Mesendoderm (in vitro differentiated cells): ENCODE measurements at regions not wholly inside any gene's neighbourhood (a gene's known extent, or its start where the extent isn't known, plus 50 kb on each side); places are given as distances from the start of the nearest gene placed in this dataset.

Source experiments
- DNase-seq: peaks from one replicate; pipeline ENCODE4 v3.0.0; 2013
- H2AK5ac ChIP-seq: 2 replicates; pipeline ENCODE4 v1.6.1; 2013; ENCODE audit warnings: low read length, inconsistent platforms
- H2BK120ac ChIP-seq: 2 replicates; pipeline ENCODE4 v1.6.1; 2013; ENCODE audit warnings: low read depth, mild to moderate bottlenecking, low read length, moderate library complexity, mixed read lengths
- H2BK15ac ChIP-seq: replicated peaks from 2 replicates; pipeline ENCODE4 v1.6.1; 2013; ENCODE audit warnings: low read depth, mild to moderate bottlenecking, moderate library complexity
- H2BK5ac ChIP-seq: 2 replicates; pipeline ENCODE4 v1.6.1; 2013; ENCODE audit warnings: low read length, inconsistent platforms
- H3K18ac ChIP-seq: 2 replicates; pipeline ENCODE4 v1.6.1; 2013; ENCODE audit warnings: mild to moderate bottlenecking, low read length, mixed read lengths
- H3K23ac ChIP-seq: one replicate; pipeline ENCODE4 v1.6.1; 2013; ENCODE audit warnings: low read length
- H3K27ac ChIP-seq: 2 replicates; pipeline ENCODE4 v1.5.1; 2013; ENCODE audit warnings: low read depth, mild to moderate bottlenecking, inconsistent platforms, low read length, moderate library complexity
- H3K27me3 ChIP-seq: 2 replicates; pipeline ENCODE4 v1.6.1; 2013; ENCODE audit warnings: low read length, control low read depth, mild to moderate bottlenecking, inconsistent platforms; ENCODE audit not compliant: insufficient read depth, poor library complexity
- H3K36me3 ChIP-seq: 2 replicates; pipeline ENCODE4 v1.6.1; 2013; ENCODE audit warnings: low read length, inconsistent platforms; ENCODE audit not compliant: control insufficient read depth, insufficient read depth
- H3K4ac ChIP-seq: one replicate; pipeline ENCODE4 v1.6.1; 2013; ENCODE audit warnings: low read depth, mild to moderate bottlenecking, low read length, moderate library complexity
- H3K4me1 ChIP-seq: 2 replicates; pipeline ENCODE4 v1.6.1; 2013; ENCODE audit warnings: low read depth, low read length, inconsistent platforms; ENCODE audit not compliant: control insufficient read depth
- H3K4me2 ChIP-seq: 2 replicates; pipeline ENCODE4 v1.6.1; 2013; ENCODE audit warnings: low read length
- H3K4me3 ChIP-seq: 2 replicates; pipeline ENCODE4 v1.5.1; 2013; ENCODE audit warnings: mild to moderate bottlenecking, low read length
- H3K56ac ChIP-seq: one replicate; pipeline ENCODE4 v1.6.1; 2013; ENCODE audit warnings: low read length
- H3K79me1 ChIP-seq: 2 replicates; pipeline ENCODE4 v1.6.1; 2013; ENCODE audit warnings: low read length, inconsistent platforms
- H3K79me2 ChIP-seq: 2 replicates; pipeline ENCODE4 v1.6.1; 2013; ENCODE audit warnings: mild to moderate bottlenecking, low read length; ENCODE audit not compliant: control insufficient read depth, insufficient read depth
- H3K9ac ChIP-seq: 2 replicates; pipeline ENCODE4 v1.6.1; 2013; ENCODE audit warnings: low read length, inconsistent platforms
- H4K5ac ChIP-seq: one replicate; pipeline ENCODE4 v1.6.1; 2013; ENCODE audit warnings: low read length
- H4K8ac ChIP-seq: one replicate; pipeline ENCODE4 v1.6.1; 2013; ENCODE audit warnings: low read depth, mild to moderate bottlenecking, control low read depth, low read length, moderate library complexity
- WGBS: extraction: QIAGEN DNeasy Blood & Tissue Kit; methylation state at CpG from one replicate; pipeline ENCODE4 v1.1.7; 2013; ENCODE audit warnings: low lambda C conversion rate, missing lambda C conversion rate; ENCODE audit not compliant: insufficient coverage; ENCODE audit errors: extremely low coverage; 5-methylcytosine and 5-hydroxymethylcytosine counted together

DNA sequence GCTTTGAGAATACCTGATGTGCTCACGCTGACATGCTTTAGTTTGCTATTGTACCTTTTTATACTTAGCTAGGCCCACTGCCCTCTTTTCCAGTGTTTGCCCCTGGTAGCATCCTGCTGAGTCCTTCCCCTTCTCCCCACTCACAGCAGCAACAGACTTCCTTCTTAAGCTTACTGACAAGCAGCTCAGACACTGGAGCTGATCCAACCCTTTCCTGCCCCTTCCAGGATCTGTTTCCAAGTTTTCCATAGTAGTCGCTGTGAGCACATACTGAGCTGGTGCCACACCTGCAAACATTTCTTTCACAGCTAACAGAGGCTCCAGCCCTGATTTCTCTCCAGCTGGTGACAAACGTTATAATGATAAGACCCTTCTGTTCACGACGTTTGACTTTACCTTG, 991.4 kb upstream of the CELF4 start:
- Histone ChIP-seq H3K23ac (no peak overlapping the region), H3K79me1 (no peaks in the 10 kb centered on the region), H3K4me2 (no peak overlapping the region), H3K79me2 (no peaks in the 10 kb centered on the region), H3K56ac (no peak overlapping the region), H3K36me3 (no peaks in the 10 kb centered on the region), H3K4ac (no peak overlapping the region), H2BK5ac (no peak overlapping the region), H2BK15ac (no peak overlapping the region), H3K27me3 (no peaks in the 10 kb centered on the region), H2BK120ac (no peak overlapping the region), H3K9ac (no peak overlapping the region), H3K4me1 (no peaks in the 10 kb centered on the region), H3K18ac (no peak overlapping the region), H2AK5ac (no peak overlapping the region), H3K27ac (no peak overlapping the region), H3K4me3 (no peak overlapping the region), H4K8ac (no peak overlapping the region), H4K5ac (no peak overlapping the region)
- WGBS: no CpG with 5 or more reads among the region's 5 CpGs
- DNase-seq: peak; percentile 16

- DNase-seq: peak; percentile 6
- H3K79me2 ChIP-seq: no peaks in the 10 kb centered on the region
Measured at GRCh38 chr18:38552732-38553321, 987.2 kb upstream of the CELF4 start.

DNA sequence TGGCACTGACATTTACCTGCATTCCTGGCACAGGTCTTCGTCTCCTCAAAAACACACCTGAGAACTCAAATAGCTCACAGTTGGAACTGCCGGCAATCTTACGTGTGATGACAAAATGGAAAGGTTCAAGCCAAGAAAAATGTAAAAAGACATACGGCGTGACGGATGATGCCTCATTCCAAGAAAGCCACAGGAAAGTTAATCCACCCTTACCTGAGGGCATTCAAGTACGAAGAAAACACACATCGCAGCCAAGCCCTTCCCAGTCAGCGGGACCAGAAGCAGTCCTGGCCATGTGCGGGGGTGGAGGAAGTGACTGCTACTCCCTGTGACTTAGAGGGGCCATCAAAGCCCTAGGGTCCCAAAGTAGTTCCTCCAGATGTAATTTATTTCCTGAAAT, 986.3 kb upstream of the CELF4 start:
- H2BK15ac ChIP-seq: no peak overlapping the region
- no peak overlapping the region for H3K4me3 ChIP-seq
- H4K8ac ChIP-seq: no peak overlapping the region
- H2AK5ac ChIP-seq: no peak overlapping the region
- H3K56ac ChIP-seq: no peak overlapping the region
- no peak for DNase-seq
- no peak overlapping the region for H3K4me2 ChIP-seq
- no peaks in the 10 kb centered on the region for H3K79me1 ChIP-seq
- H3K36me3 ChIP-seq: no peaks in the 10 kb centered on the region
- no peak overlapping the region for H2BK120ac ChIP-seq
- no peak overlapping the region for H3K4ac ChIP-seq
- no CpG with 5 or more reads among the region's 10 CpGs for WGBS
- no peak overlapping the region for H3K23ac ChIP-seq
- no peak overlapping the region for H3K27ac ChIP-seq
- H3K27me3 ChIP-seq: no peaks in the 10 kb centered on the region
- H3K4me1 ChIP-seq: no peaks in the 10 kb centered on the region
- H3K9ac ChIP-seq: no peak overlapping the region
- H4K5ac ChIP-seq: no peak overlapping the region
- H3K79me2 ChIP-seq: no peaks in the 10 kb centered on the region
- no peak overlapping the region for H3K18ac ChIP-seq
- H2BK5ac ChIP-seq: no peak overlapping the region

More at GRCh38 chr18:38552732-38553321, 987.2 kb upstream of the CELF4 start:
- Histone ChIP-seq H2BK120ac (no peak overlapping the region), H3K56ac (no peak overlapping the region), H2BK15ac (no peak overlapping the region), H3K4me2 (no peak overlapping the region), H4K5ac (no peak overlapping the region), H3K9ac (no peak overlapping the region), H3K18ac (no peak overlapping the region), H3K4ac (no peak overlapping the region), H3K4me3 (no peak overlapping the region), H2AK5ac (no peak overlapping the region), H3K4me1 (no peaks in the 10 kb centered on the region), H3K36me3 (no peaks in the 10 kb centered on the region), H3K79me1 (no peaks in the 10 kb centered on the region), H2BK5ac (no peak overlapping the region), H4K8ac (no peak overlapping the region), H3K27ac (no peak overlapping the region), H3K27me3 (no peaks in the 10 kb centered on the region), H3K23ac (no peak overlapping the region)
- WGBS: no CpG with 5 or more reads among the region's 2 CpGs

DNA sequence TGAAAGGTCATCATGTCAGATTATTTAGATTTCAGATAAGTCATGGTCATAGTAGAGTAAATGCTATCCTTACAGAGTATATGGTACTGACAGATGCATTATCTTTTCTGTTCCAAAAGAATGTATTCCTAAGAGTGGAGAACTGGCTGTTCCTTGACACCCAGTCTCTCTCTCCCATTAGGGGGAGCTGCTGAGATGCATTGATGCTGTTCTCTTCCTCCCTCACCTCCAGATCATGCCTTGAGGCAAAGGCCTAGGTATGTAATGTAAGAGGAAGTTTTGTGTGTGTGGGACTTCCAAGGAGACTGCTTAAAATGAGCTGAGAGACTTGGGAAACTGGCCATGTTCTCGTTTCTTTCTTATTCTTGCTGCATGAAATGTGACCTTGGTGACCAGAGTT, 979.5 kb upstream of the CELF4 start:
- Histone ChIP-seq H3K4me1 (no peaks in the 10 kb centered on the region), H3K56ac (no peak overlapping the region), H3K27me3 (no peaks in the 10 kb centered on the region), H2BK120ac (no peak overlapping the region), H2BK5ac (no peak overlapping the region), H4K8ac (no peak overlapping the region), H3K4ac (no peak overlapping the region), H3K79me1 (no peaks in the 10 kb centered on the region), H3K36me3 (no peaks in the 10 kb centered on the region), H2AK5ac (no peak overlapping the region), H3K23ac (no peak overlapping the region), H3K79me2 (no peaks in the 10 kb centered on the region), H3K27ac (no peak overlapping the region), H3K18ac (no peak overlapping the region), H3K9ac (no peak overlapping the region), H2BK15ac (no peak overlapping the region), H3K4me2 (no peak overlapping the region), H3K4me3 (no peak overlapping the region), H4K5ac (no peak overlapping the region)
- peak; percentile 93 for DNase-seq
- no CpG with 5 or more reads among the region's 1 CpG for WGBS

DNA sequence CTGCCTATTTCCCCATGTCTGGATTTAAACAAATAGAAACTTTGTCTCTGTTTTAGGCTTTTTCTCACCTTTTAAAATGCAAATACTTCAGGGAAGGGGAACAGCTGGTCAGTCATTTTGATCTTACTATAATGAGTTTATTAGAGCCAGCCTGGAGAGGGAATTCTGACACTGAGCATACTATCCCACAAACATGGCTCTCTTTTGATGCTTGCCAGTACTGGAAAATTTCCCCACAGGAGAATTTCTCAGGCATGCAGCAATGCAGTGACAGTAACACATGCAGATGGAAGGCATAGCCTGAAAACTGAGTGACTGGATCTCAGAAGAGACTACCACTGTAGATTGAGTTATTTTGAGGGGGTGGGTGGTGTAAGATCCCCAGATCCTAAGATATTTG, 974.3 kb upstream of the CELF4 start:
- H3K79me2 ChIP-seq: no peaks in the 10 kb centered on the region
- H3K4me3 ChIP-seq: no peak overlapping the region
- no peak overlapping the region for H3K27ac ChIP-seq
- no peak overlapping the region for H3K56ac ChIP-seq
- no peak overlapping the region for H2AK5ac ChIP-seq
- H3K4me2 ChIP-seq: no peak overlapping the region
- no peak overlapping the region for H2BK15ac ChIP-seq
- no peak overlapping the region for H3K4ac ChIP-seq
- H3K18ac ChIP-seq: no peak overlapping the region
- no peak overlapping the region for H3K9ac ChIP-seq
- H3K27me3 ChIP-seq: no peaks in the 10 kb centered on the region
- no peak overlapping the region for H4K8ac ChIP-seq
- H3K79me1 ChIP-seq: no peaks in the 10 kb centered on the region
- H3K36me3 ChIP-seq: no peaks in the 10 kb centered on the region
- DNase-seq: no peak
- H2BK120ac ChIP-seq: no peak overlapping the region
- H3K23ac ChIP-seq: no peak overlapping the region
- no peaks in the 10 kb centered on the region for H3K4me1 ChIP-seq
- no peak overlapping the region for H4K5ac ChIP-seq
- H2BK5ac ChIP-seq: no peak overlapping the region

- no peaks in the 10 kb centered on the region for H3K79me1 ChIP-seq
- peak; percentile 40 for DNase-seq
- H3K4me1 ChIP-seq: no peaks in the 10 kb centered on the region
- no peak overlapping the region for H3K4me3 ChIP-seq
- no peaks in the 10 kb centered on the region for H3K36me3 ChIP-seq
- no peak overlapping the region for H4K5ac ChIP-seq
- no peak overlapping the region for H3K56ac ChIP-seq
- no peak overlapping the region for H2BK15ac ChIP-seq
- H3K9ac ChIP-seq: no peak overlapping the region
- H2AK5ac ChIP-seq: no peak overlapping the region
- H3K79me2 ChIP-seq: no peaks in the 10 kb centered on the region
- H3K4me2 ChIP-seq: no peak overlapping the region
- H3K23ac ChIP-seq: no peak overlapping the region
- H2BK120ac ChIP-seq: no peak overlapping the region
- no peaks in the 10 kb centered on the region for H3K27me3 ChIP-seq
- no peak overlapping the region for H2BK5ac ChIP-seq
- H3K4ac ChIP-seq: no peak overlapping the region
- no peak overlapping the region for H3K27ac ChIP-seq
- H4K8ac ChIP-seq: no peak overlapping the region
- H3K18ac ChIP-seq: no peak overlapping the region
Measured at GRCh38 chr18:38539371-38539770, 973.8 kb upstream of the CELF4 start.
